Ishikawa (cell line): ENCODE measurements at regions not wholly inside any gene's neighbourhood (a gene's known extent, or its start where the extent isn't known, plus 50 kb on each side); places are given as distances from the start of the nearest gene placed in this dataset.

ENCODE experiments used
- CEBPB ChIP-seq: IDR thresholded peaks from 2 replicates; pipeline ENCODE4 v1.6.1; 2012
- CREB1 ChIP-seq: IDR thresholded peaks from 2 replicates; pipeline ENCODE4 v1.6.1; 2012; ENCODE audit warnings: low read depth
- EGR1 ChIP-seq: IDR thresholded peaks from 2 replicates; pipeline ENCODE4 v1.6.1; 2012
- EP300 ChIP-seq: IDR thresholded peaks from 2 replicates; pipeline ENCODE4 v1.6.1; 2012; ENCODE audit warnings: borderline replicate concordance
- FOXM1 ChIP-seq: IDR thresholded peaks from 2 replicates; pipeline ENCODE4 v1.6.1; 2012; ENCODE audit warnings: low read depth, borderline replicate concordance
- MAX ChIP-seq: IDR thresholded peaks from 2 replicates; pipeline ENCODE4 v1.6.1; 2012
- NFIC ChIP-seq: IDR thresholded peaks from 2 replicates; pipeline ENCODE4 v1.6.1; 2012
- RAD21 ChIP-seq: IDR thresholded peaks from 2 replicates; pipeline ENCODE4 v1.6.1; 2012; ENCODE audit warnings: low read depth
- REST ChIP-seq: IDR thresholded peaks from 2 replicates; pipeline ENCODE4 v1.6.1; 2012; ENCODE audit warnings: low read depth, mild to moderate bottlenecking
- TAF1 ChIP-seq: IDR thresholded peaks from 2 replicates; pipeline ENCODE4 v1.6.1; 2012; ENCODE audit warnings: low read depth, mild to moderate bottlenecking
- TCF12 ChIP-seq: IDR thresholded peaks from 2 replicates; pipeline ENCODE4 v1.6.1; 2012; ENCODE audit warnings: low read depth
- TEAD4 ChIP-seq: IDR thresholded peaks from 2 replicates; pipeline ENCODE4 v1.6.1; 2012
- USF1 ChIP-seq: IDR thresholded peaks from 2 replicates; pipeline ENCODE4 v1.6.1; 2012
- YY1 ChIP-seq: IDR thresholded peaks from 2 replicates; pipeline ENCODE4 v1.6.1; 2012; ENCODE audit warnings: low read depth
- ZBTB7A ChIP-seq: IDR thresholded peaks from 2 replicates; pipeline ENCODE4 v1.6.1; 2012; ENCODE audit warnings: low read depth

GRCh38 chr2:117406443-117406842 is 408.0 kb upstream of the DDX18 start:
- no peak for TF ChIP-seq ZBTB7A
- TF ChIP-seq YY1: no peak
- TF ChIP-seq TEAD4: no peak
- TF ChIP-seq MAX: no peak
- no peak for TF ChIP-seq CEBPB
- TF ChIP-seq TCF12: no peak

GRCh38 chr2:117407746-117408145 is 406.7 kb upstream of the DDX18 start:
- no peak for TF ChIP-seq RAD21
- no peak for TF ChIP-seq ZBTB7A
- no peak for TF ChIP-seq TEAD4
- no peak for TF ChIP-seq NFIC
- no peak for TF ChIP-seq USF1
- no peak for TF ChIP-seq EP300

GRCh38 chr2:117409443-117409842 is 405.0 kb upstream of the DDX18 start:
- TF ChIP-seq CEBPB (no peak), EGR1 (no peak), CREB1 (no peak), NFIC (no peak), TCF12 (no peak)

- TF ChIP-seq YY1 (no peak), RAD21 (peak; percentile 13; the same call in 1 of the 2 replicates)
These were observed 402.5 kb upstream of the DDX18 start for GRCh38 chr2:117411983-117412382.

GRCh38 chr2:117432746-117433145 is 381.7 kb upstream of the DDX18 start:
- TF ChIP-seq EGR1 (no peak), CREB1 (no peak), ZBTB7A (no peak), TCF12 (no peak), TEAD4 (no peak), MAX (no peak), USF1 (no peak), RAD21 (no peak)

- no peak for TF ChIP-seq YY1
- TF ChIP-seq CEBPB: no peak
- TF ChIP-seq TEAD4: no peak
- TF ChIP-seq MAX: no peak
- no peak for TF ChIP-seq USF1
- TF ChIP-seq NFIC: no peak
- TF ChIP-seq ZBTB7A: no peak
- TF ChIP-seq TCF12: no peak
- TF ChIP-seq REST: no peak
- TF ChIP-seq EP300: no peak
- no peak for TF ChIP-seq EGR1
- TF ChIP-seq TAF1: no peak
- TF ChIP-seq FOXM1: no peak
These were observed 377.8 kb upstream of the DDX18 start for GRCh38 chr2:117436697-117437096.

- TF ChIP-seq EP300 (no peak), RAD21 (peak; percentile 86), NFIC (no peak), TCF12 (no peak), TAF1 (no peak), MAX (peak; percentile 46; the same call in 1 of the 2 replicates), TEAD4 (no peak), CREB1 (no peak), CEBPB (no peak), REST (no peak), EGR1 (no peak)
These were observed 344.0 kb upstream of the DDX18 start for GRCh38 chr2:117470311-117471095.
